ENCODE measurements at regions not wholly inside any gene's neighbourhood (a gene's known extent, or its start where the extent isn't known, plus 50 kb on each side); places are given as distances from the start of the nearest gene placed in this dataset.

DNA sequence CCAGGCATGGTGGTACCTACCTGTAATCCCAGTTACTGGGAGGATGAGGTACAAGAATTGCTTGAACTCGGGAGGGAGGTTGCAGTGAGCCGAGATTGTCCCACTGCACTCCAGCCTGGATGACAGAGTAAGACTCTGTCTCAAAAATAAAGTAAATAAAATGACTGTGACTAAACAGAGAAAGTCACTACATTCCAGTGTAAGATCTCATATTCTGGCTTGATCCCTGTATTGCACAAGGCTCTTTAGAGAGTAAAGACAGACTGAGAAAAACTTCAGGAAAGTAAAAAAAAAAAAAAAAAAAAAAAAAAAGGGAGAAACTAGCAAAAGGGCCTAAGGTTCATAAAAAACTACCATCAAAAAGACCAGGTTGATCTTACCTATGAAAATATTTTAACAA lies 106.6 kb upstream of the PJA2 start:
- TF ChIP-seq, protein P1, sequence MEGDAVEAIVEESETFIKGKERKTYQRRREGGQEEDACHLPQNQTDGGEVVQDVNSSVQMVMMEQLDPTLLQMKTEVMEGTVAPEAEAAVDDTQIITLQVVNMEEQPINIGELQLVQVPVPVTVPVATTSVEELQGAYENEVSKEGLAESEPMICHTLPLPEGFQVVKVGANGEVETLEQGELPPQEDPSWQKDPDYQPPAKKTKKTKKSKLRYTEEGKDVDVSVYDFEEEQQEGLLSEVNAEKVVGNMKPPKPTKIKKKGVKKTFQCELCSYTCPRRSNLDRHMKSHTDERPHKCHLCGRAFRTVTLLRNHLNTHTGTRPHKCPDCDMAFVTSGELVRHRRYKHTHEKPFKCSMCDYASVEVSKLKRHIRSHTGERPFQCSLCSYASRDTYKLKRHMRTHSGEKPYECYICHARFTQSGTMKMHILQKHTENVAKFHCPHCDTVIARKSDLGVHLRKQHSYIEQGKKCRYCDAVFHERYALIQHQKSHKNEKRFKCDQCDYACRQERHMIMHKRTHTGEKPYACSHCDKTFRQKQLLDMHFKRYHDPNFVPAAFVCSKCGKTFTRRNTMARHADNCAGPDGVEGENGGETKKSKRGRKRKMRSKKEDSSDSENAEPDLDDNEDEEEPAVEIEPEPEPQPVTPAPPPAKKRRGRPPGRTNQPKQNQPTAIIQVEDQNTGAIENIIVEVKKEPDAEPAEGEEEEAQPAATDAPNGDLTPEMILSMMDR (conservative IDR thresholded peaks at IDR 0.05; ENCODE audit: low read depth, low read length) = no peak
- TF ChIP-seq EZH2 (IDR thresholded peaks at IDR 0.05; ENCODE audit: low read length, unreplicated experiment) = no peak
- TF ChIP-seq EZH2phosphoT487 (IDR thresholded peaks at IDR 0.05; ENCODE audit: borderline replicate concordance, low read length) = no peak

Measured in PC-3 (cell line).